OCI-LY3 (cell line): ENCODE measurements at regions not wholly inside any gene's neighbourhood (a gene's known extent, or its start where the extent isn't known, plus 50 kb on each side); places are given as distances from the start of the nearest gene placed in this dataset.

ENCODE experiments used
- H2AFZ ChIP-seq: fragments of 200-600, 300-600 bp; shearing (Covaris generic); 2 replicates; pipeline ENCODE4 v1.6.0; 2014; ENCODE audit warnings: antibody characterized with exemption, low read depth, low read length
- H3K27ac ChIP-seq: fragments of 200-600, 300-600 bp; sonication (generic); 2 replicates; pipeline ENCODE4 v1.5.1; 2014; ENCODE audit warnings: mild to moderate bottlenecking, low read length, moderate library complexity, mixed read lengths
- H3K27me3 ChIP-seq: fragments of 200-600, 300-600 bp; sonication (generic); 2 replicates; pipeline ENCODE4 v1.6.1; 2014; ENCODE audit warnings: low read depth, low read length, mixed read lengths
- H3K36me3 ChIP-seq: fragments of 200-600, 300-600 bp; sonication (generic); replicated peaks from 2 replicates; pipeline ENCODE3; 2014; ENCODE audit warnings: low read depth, low read length, mixed read lengths
- H3K4me1 ChIP-seq: fragments of 300-600, 200-600 bp; sonication (generic); 2 replicates; pipeline ENCODE4 v1.6.1; 2014; ENCODE audit warnings: low read length, mixed read lengths
- H3K4me2 ChIP-seq: fragments of 200-600, 300-600 bp; sonication (generic); 2 replicates; pipeline ENCODE4 v1.6.1; 2014; ENCODE audit warnings: low read length, mixed read lengths
- H3K4me3 ChIP-seq: fragments of 300-600, 200-600 bp; sonication (generic); 2 replicates; pipeline ENCODE4 v1.5.1; 2014; ENCODE audit warnings: antibody characterized with exemption, mild to moderate bottlenecking, low read length, moderate library complexity
- H3K79me2 ChIP-seq: fragments of 300-600, 200-600 bp; shearing (Covaris generic); 2 replicates; pipeline ENCODE4 v1.6.1; 2014; ENCODE audit warnings: mild to moderate bottlenecking, low read length, mixed read lengths
- H3K9ac ChIP-seq: fragments of 300-600, 200-600 bp; shearing (Covaris generic); 2 replicates; pipeline ENCODE4 v1.6.0; 2014; ENCODE audit warnings: mild to moderate bottlenecking, low read length, moderate library complexity
- H3K9me3 ChIP-seq: fragments of 200-600, 300-600 bp; shearing (Covaris generic); 2 replicates; pipeline ENCODE4 v1.6.1; 2014; ENCODE audit warnings: low read length, mixed read lengths; ENCODE audit not compliant: insufficient read depth
- H4K20me1 ChIP-seq: fragments of 200-600, 300-600 bp; sonication (generic); 2 replicates; pipeline ENCODE4 v1.6.1; 2016; ENCODE audit warnings: low read length, mixed read lengths; ENCODE audit not compliant: insufficient read depth
- EZH2phosphoT487 ChIP-seq: fragments of 200-600 bp; shearing (Covaris generic); IDR thresholded peaks from 2 replicates; pipeline ENCODE4 v1.6.1; 2018; ENCODE audit warnings: antibody characterized with exemption, mixed run types, low read depth
- TF ChIP-seq, protein P1 (sequence below): fragments of 200-600, 300-600 bp; sonication (generic); IDR thresholded peaks from 2 replicates; pipeline ENCODE4 v1.5.1; 2014; ENCODE audit warnings: antibody characterized with exemption, low read length, low read depth

DNA sequence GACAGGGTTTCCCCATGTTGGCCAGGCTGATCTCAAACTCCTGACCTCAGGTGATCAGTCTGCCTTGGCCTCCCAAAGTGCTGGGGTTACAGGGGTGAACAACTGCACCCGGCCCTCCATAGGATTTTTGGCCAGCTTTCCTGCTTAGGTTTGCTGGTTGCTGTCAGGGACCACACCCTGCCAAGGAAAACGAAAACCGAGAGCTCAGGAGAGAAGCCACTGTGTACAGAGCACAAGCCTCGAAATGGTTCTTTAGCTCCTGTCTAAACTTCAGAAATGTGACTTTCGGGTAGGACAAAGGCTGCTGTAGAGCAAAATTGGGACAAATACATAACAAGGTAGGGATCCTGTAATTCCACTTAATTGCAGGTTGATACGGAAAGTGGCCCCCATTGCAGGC is 146.3 kb upstream of the ATP6AP2 start:
- Histone ChIP-seq H3K4me2 (no peak overlapping the region), H3K4me1 (no peaks in the 10 kb centered on the region), H3K27me3 (no peaks in the 10 kb centered on the region), H3K9ac (no peak overlapping the region), H3K9me3 (no peaks in the 10 kb centered on the region), H4K20me1 (no peaks in the 10 kb centered on the region), H3K36me3 (no peaks in the 10 kb centered on the region), H3K4me3 (no peak overlapping the region), H3K27ac (no peak overlapping the region), H2AFZ (no peak overlapping the region), H3K79me2 (no peaks in the 10 kb centered on the region)
- TF ChIP-seq EZH2phosphoT487, result no peak
- TF ChIP-seq, protein P1, sequence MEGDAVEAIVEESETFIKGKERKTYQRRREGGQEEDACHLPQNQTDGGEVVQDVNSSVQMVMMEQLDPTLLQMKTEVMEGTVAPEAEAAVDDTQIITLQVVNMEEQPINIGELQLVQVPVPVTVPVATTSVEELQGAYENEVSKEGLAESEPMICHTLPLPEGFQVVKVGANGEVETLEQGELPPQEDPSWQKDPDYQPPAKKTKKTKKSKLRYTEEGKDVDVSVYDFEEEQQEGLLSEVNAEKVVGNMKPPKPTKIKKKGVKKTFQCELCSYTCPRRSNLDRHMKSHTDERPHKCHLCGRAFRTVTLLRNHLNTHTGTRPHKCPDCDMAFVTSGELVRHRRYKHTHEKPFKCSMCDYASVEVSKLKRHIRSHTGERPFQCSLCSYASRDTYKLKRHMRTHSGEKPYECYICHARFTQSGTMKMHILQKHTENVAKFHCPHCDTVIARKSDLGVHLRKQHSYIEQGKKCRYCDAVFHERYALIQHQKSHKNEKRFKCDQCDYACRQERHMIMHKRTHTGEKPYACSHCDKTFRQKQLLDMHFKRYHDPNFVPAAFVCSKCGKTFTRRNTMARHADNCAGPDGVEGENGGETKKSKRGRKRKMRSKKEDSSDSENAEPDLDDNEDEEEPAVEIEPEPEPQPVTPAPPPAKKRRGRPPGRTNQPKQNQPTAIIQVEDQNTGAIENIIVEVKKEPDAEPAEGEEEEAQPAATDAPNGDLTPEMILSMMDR, result no peak

- Histone ChIP-seq H4K20me1 (no peaks in the 10 kb centered on the region), H2AFZ (no peak overlapping the region), H3K27me3 (no peaks in the 10 kb centered on the region), H3K4me3 (no peak overlapping the region), H3K27ac (no peak overlapping the region), H3K9ac (no peak overlapping the region), H3K36me3 (no peaks in the 10 kb centered on the region), H3K4me1 (no peaks in the 10 kb centered on the region), H3K4me2 (no peak overlapping the region), H3K9me3 (no peaks in the 10 kb centered on the region), H3K79me2 (no peaks in the 10 kb centered on the region)
- TF ChIP-seq EZH2phosphoT487, result no peak
- TF ChIP-seq, protein P1, result no peak
Observed at GRCh38 chrX:40433160-40433559, 147.6 kb upstream of the ATP6AP2 start.

- Histone ChIP-seq H3K36me3 (no peaks in the 10 kb centered on the region), H3K9me3 (no peaks in the 10 kb centered on the region), H3K9ac (no peak overlapping the region), H3K4me1 (peaks cover 7% of the 10 kb centered on the region; the same call in 1 of the 2 replicates), H2AFZ (no peak overlapping the region), H3K27ac (no peak overlapping the region), H4K20me1 (no peaks in the 10 kb centered on the region), H3K4me3 (no peak overlapping the region), H3K27me3 (no peaks in the 10 kb centered on the region), H3K4me2 (no peak overlapping the region), H3K79me2 (no peaks in the 10 kb centered on the region)
- TF ChIP-seq, protein P1, result no peak
- no peak for TF ChIP-seq EZH2phosphoT487
Observed at GRCh38 chrX:40424259-40424658, 156.5 kb upstream of the ATP6AP2 start.

GRCh38 chrX:40423299-40423698 is 157.5 kb upstream of the ATP6AP2 start:
- Histone ChIP-seq H4K20me1 (no peaks in the 10 kb centered on the region), H3K4me3 (no peak overlapping the region), H3K9ac (no peak overlapping the region), H3K4me2 (no peak overlapping the region), H3K27ac (no peak overlapping the region), H3K79me2 (no peaks in the 10 kb centered on the region), H3K27me3 (no peaks in the 10 kb centered on the region), H3K36me3 (no peaks in the 10 kb centered on the region), H2AFZ (no peak overlapping the region), H3K9me3 (no peaks in the 10 kb centered on the region), H3K4me1 (peaks cover 7% of the 10 kb centered on the region; the same call in 1 of the 2 replicates)
- TF ChIP-seq, protein P1, result no peak
- no peak for TF ChIP-seq EZH2phosphoT487
